ENCODE measurements at regions not wholly inside any gene's neighbourhood (a gene's known extent, or its start where the extent isn't known, plus 50 kb on each side); places are given as distances from the start of the nearest gene placed in this dataset.
"Not testable (repeated sequence)": the region's sequence is repeated elsewhere in the genome, so short reads cannot be mapped to it uniquely, and the experiment has no call there.

DNA sequence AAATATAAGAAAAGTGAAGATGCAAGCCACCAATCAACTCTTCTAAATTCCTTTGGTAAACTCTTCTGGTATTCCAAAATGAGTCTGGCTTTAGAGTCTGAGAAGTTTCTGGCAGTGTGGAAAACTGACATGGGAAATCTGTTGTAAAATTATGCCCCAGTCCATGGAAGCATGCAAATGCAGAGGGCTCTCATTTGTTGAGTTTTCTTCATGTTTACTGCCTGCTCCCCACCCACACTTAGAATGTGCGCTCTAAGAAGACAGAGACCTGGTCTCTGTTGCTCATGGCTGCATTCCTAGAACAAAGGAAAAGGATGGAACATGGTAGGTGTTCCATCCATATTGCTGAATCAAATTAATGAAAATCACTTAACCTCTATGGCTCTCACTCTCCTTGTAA lies 411.8 kb upstream of the PDZRN3 start:
- DNase-seq, result no peak

DNA sequence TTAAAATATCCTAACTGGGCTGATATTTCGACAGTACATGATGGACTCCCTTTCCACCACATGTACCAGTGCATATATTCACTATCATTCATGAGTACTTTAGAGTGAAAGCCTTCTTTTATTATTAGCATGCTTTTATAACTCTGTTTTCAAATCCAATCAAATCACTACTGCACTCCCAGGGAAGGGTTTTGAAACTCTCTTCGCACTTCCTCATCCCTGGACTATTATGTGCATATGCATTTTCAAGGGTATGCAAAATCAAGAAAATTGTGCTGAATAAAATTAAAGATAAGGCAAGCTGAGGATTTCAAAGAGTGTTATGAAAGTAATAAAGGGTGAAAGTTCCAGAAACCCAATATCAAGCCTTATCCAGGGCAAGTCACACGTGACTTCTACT lies 411.4 kb upstream of the PDZRN3 start:
- no peak for DNase-seq

DNA sequence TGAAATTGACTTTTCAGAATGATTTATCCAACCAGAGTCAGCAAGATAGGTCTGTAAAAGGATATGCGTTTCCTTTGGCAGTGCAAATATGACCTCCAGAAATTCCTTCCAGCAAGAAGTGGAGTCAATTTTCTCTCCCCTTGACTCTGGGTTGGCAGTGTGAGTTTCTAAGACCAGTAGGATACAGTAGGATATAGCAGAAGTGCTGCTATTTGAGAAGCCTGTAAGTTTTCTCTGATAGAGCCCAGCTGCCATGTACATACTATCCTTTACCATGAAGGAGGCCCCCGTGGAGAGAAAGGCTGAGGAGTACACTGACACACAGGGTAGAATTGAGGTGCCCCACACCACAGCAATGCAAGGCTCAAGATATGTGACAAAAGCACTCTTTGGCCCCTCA lies 409.1 kb upstream of the PDZRN3 start:
- no peak for DNase-seq

DNA sequence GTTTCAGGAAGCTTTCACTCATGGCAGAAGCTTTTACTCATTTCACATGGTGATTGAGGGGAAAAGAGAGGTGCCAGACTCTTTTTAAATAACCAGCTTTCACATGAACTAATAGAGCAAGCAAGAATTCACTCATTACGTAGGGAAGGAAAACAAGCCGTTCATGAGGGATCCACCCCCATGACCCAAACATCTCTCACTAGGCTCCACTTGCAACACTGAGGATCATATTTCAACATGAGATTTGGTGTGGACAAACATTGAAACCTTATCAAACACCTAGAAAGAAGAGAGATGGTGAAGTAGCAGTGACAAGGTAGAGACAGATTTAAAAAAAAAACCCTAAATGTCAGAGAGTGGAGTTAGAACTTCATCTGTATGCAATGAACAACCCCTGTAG lies 408.6 kb upstream of the PDZRN3 start:
- no peak for DNase-seq

DNA sequence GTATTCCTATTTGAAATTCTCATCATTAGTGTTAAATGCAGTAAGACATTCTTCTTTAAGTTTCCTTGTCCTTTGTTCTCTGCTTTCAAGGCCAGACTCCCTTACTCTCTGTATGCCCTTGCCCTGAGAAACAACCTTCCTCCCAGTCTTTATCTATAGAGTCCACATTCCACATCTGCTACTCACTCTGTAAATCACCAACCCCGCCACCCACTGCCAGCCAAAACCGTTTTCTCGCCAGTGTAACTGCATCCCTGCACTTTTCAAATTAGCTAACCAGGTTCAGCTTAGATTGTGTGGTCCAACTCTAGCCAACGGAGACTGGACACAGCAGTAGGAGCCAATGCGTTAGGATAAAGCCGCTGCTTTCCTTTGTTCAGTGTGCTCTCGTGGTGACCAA lies 402.4 kb upstream of the PDZRN3 start:
- no peak for DNase-seq

DNA sequence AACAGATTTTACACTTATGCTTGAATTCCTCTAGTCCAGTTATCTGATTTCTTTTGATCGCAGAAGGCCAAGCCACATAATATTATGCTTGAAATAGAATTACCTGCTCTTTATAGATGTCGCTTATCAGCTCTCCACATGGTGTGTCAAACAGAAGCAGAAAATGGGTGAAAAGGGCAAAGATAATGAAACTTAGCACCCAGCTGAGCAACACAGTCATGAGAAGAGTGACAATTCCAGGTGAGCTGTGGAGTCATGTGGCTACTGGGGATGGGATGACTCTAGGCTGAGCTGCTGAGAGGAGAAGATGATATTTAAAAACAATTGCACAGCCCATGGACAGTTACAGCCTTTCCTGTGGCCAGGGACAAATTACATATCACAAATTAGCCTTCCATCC lies 398.7 kb upstream of the PDZRN3 start:
- no peak for DNase-seq

DNA sequence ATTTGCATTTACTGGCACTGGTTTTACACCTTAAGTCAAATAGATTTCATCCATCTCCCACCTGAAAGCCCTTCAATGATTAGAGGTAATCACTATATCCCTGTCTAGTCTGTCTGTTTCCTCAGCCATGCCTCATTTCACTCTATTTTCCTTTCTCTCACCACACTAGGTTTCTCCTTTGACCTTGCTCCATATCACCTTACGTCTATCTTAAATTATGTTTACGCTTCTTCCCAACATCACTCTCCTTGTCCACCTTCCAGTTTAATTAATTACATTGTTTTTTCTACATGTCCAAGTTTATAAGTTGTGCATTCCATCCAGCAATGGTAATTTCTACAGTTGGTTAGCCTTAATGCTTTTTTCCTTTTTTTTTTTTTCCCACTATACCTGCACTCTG lies 396.7 kb upstream of the PDZRN3 start:
- DNase-seq, result no peak

DNA sequence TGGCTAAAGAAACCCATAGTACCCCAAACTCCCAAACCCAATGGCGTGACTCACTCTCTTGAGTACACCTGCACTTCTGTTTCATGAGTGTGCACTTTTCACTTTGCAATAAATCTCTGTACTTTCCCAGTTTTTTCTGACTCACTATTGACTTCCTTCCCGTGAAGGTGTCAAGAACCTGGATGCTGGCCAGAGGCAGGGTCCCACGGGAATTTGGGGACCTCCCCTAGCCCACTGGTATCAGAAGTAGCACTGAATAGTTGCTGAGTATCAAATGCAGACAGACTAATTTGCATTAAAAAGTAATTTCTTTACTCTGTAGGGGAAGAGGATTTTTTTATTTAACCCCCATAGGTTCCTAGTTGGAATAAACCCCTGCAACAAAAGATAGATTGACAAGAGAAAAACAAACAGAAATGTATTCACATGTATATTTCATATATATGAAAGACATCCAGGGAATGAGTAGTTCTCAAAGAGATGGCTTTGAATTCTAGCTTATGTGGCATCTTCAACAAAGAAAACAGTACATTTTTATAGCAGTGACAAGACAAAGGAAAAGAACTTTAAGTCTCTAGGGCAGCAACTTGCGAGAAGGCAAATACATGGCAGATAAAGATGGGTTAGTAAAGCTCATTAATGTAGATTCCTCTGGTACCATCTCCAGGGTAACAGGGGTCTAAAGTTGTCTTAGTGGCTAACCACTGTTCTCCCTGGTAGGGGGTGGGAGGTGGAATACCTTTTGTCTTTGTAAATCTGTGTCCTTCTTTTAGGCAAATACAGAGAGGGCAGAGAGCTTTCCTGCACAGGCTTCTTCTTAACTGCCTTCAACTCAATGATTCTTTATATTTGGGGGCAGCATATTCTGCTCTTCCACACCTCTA lies 385.5 kb upstream of the PDZRN3 start:
- no peak for DNase-seq

DNA sequence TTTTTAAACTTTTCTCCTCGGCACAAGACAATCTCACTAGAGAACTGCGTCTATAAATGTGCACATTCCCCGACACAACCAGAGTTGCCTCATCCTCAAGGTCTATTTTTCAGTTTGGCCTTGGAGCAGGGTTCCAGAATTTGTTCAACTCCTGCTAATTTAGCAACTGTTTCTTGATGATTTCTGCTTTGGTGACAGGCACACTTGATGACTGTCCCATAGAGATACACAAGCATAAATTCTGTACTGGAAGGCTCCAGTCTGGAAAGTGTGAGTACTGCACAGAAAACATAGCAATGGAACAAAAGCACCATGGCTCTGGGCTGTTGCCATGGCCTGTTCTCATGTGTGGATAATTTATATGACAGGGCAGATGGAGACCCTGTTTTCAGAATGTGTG lies 379.6 kb upstream of the PDZRN3 start:
- DNase-seq, result no peak

DNA sequence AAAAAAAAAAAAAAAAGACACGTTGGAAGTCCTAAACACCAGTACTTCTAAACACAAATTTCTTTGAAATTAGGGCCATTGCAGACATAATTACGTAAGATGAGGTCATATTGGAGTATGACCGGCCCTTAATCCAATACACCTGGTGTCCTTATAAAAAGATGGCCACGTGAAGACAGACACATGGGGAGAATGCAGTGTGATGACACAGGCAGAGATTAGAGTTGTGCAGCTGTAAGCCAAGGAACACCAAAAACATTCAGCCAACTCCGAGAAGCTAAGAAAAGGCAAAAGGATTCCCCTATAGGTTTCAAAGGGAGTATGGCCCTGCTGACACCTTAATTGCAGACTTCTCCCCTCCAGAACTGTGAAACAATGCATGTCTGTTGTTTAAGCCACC lies 379.0 kb upstream of the PDZRN3 start:
- DNase-seq, result no peak

DNA sequence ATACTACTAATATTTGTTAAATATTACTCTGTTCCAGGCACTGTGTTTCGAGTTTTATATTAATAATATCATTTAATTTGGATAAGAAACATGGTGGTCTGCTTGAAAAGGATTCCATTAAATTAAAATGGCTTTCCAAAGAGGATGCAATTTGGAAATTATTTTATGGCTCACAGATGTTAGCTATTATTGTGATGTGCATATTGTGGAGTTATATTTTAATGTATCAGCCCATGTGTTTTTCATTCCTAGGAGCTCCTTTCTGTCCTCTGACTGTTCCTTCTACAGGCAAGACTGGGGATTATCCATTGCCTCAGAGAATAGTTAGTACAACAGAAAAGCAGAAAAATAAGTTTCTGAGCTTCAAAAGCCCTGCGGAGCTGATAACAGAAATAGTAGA lies 376.7 kb upstream of the PDZRN3 start:
- DNase-seq, result no peak

DNA sequence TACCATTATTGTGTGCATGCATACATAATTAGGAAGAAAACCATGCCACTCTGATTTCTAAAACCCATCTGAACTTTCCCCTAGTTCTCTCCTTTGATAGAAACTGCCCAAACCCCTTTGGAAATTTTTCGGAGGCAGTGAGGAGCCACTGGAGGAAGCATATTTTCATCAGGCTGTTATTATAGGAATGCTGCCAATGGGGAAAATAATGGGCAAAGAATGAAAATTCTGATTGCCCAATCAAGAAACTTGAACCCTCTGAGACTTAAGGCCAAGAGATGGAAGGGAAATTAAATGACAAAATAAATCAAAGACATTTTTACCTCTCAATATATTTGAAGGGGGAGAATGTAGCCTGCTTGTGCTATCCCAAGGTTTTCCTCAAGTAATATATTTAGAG lies 376.0 kb upstream of the PDZRN3 start:
- DNase-seq, result no peak

DNA sequence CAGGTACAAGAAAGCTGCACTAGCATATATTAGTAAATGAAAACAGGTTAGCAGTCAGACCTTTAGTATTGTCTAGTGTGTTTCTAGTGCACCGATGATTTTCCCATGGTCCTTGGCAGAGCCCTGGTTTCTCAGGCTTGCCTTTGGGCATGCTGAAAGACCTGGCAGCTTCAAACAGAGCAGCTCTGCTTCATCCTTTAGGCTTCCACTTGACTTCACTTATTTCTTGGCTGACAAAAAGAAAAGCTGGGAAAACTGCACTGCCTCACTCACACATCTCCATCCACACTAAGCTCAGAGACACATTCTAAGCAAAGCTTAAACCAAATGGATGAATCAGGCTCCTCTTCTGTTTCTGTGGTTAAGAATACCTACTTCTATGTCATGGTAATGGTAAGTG lies 374.8 kb upstream of the PDZRN3 start:
- DNase-seq, result no peak

DNA sequence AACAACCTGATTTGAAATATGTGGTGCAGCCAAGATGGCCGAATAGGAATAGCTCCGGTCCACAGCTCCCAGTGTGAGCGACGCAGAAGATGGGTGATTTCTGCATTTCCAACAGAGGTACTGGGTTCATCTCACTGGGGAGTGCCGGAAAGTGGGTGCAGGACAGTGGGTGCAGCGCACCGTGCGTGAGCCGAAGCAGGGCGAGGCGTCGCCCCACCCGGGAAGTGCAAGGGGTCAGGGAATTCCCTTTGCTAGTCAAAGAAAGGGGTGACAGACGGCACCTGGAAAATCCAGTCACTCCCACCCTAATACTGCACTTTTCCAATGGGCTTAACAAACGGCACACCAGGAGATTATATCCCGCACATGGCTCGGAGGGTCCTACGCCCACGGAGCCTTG lies 365.9 kb upstream of the PDZRN3 start:
- DNase-seq, result not testable (repeated sequence)

DNA sequence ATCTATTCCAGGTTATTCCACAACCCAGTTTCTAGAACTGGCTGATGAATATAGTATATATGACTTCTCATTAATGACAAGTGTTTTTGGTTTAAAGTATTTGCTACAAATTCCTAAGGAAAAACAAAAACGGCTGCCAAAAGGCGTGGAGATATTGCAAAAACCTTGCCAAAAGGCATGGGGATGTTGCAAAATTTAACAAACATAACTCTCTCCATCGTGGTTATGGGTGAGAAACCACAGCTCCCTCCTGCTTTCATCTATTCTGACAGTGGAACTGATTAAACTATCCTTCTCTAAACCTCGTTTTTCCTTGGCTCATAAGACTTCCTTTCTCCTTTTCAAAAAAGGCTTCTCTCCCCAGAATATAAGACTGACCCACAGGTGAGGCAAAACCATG lies 342.0 kb upstream of the PDZRN3 start:
- no peak for DNase-seq

DNA sequence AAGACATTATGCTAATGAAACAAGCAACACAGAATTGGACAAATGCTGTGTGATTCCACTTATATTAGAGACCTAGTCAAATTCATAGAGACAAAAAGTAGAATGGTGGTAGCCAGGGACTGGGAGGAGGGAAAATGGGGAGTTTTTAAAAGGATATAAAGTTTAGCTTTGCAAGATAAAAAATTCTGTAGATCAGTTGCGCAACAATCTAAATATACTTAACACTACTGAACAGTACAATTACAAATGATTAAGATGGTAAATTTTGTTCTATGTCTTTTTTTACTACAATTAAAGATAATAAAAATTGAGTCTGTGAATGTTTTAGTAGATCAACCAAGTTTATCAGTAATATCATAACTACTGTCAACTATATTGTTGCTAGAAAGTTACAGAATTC lies 340.1 kb upstream of the PDZRN3 start:
- DNase-seq, result no peak

DNA sequence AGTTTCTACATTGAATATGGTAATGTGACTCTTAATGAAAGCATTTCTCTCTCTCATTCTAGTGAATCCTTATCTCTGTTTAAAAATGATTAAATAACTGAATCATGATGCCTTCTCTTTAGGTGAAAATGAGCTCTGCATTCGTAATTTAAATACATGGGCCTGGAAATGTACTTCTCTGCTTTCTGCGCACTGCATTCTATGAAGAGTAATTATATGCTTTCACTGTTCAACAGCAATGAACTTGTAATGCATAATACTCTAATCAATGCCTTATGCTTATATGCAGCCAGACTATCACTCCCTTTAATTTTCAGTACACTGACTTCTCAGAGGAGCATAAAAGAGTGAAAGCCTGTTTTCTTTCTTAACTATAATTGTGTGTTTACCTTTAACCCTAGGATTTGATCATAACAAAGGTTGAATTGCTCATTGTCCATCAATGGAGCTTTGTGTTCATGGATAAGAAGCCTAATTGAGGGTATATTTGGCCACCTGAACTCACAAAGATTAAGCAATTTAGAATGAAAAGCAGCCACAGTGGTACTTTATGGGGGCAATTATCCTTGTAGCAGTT lies 330.8 kb upstream of the PDZRN3 start:
- DNase-seq, result no peak

DNA sequence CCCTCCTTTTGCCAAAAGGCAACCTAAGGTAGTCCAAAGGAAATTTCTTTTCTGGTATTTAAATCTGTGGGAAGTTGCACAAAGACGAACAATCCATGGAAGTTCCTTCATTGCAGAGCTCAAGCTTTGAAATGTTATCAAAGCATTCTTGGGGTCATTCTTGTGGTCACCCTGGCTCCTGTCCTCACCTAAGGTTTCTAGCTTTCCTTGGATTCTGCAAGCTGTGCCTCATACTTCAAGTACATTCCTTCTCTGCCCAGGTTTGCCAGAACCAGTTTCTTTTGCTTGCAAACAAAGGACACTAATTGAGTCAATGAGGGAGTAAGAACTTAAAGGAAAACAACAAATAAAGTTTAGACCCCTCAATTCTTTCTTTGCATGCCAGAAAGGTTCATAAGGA lies 329.8 kb upstream of the PDZRN3 start:
- no peak for DNase-seq

DNA sequence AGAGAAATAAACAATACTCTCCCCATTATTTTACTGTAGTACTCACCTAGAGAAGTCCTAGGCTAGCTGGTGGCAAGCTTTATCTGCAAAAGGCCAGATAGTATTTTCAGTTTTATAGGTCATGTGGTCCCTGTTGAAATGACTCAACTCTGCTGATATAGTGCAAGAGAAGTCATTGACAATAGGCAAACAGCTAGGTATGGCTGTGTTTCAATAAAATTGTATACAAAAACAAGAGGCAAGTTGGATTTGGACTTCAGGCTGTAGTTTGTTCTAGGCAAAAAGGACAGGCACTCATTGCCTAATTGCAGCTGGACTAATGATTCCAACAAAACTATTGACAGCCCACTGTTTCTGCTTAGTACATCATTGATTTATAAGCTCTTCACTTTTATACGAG lies 328.0 kb upstream of the PDZRN3 start:
- no peak for DNase-seq

DNA sequence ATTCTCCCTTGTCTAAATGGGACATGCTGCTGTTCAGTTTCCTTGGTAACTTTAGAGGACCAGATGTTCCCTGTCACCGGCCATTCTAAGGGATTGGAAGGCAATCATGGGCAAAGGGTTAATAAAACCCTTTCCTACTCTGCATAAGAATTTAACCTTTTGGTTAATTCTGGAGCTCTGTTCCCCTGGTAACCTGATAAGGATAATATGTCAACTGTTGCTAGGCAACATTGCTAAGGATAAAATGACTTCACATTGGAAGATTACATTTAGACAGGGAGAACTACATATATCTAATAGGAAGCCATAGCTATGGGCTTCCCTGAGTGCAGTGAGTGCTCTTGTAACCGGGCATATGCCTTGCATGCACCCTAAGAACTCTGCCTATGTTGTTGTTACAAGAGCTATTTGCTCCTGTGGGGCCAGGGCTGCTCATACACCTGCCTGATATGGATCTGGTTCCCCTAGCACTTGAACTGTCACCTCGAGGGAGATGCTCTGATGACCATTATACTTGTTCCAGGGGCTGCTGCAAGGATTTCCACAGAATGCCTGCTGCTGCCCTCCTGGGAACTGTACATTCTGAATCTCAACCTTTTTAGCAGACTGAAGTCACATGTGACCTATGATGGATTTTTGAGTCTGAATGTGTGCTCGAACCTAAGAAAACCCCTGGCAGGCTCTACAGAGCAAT lies 326.3 kb upstream of the PDZRN3 start:
- no peak for DNase-seq

DNA sequence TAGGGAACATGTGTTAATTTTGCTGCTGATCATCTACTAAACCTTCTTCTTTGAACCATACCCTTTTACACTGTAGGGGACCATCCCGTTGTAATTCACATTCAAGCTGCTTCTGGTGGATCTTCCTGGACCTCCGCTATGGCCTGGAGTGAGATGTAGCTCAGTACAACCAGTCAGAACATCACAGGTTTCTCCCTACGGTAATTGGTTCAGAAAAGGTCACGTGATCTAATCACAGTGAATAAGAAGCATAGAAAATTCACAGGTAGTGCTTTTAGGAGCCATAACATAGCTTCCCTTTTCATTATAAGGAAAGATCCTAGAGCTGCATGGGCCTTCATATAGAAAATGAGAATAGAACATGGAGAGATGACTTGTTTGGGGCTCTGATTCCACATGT lies 320.8 kb upstream of the PDZRN3 start:
- DNase-seq, result no peak

DNA sequence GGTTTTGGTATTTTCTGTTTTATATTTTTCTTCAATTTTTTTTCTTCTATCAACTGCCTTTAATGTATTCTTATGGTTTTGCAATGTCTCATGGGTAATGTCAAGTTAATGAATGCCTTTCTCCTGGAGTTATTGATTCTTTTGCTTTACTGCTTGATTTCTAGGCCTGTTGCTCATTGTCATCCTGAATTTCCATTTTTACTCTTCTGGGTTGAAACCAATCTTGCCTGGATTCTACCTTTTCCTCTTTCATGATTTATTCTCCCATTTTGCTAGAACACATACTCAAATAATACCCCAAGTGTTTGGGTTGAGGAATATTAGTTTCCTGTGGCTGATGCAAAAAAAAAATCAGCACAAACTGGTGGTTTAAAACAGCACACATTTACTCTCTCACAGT lies 315.2 kb upstream of the PDZRN3 start:
- no peak for DNase-seq

DNA sequence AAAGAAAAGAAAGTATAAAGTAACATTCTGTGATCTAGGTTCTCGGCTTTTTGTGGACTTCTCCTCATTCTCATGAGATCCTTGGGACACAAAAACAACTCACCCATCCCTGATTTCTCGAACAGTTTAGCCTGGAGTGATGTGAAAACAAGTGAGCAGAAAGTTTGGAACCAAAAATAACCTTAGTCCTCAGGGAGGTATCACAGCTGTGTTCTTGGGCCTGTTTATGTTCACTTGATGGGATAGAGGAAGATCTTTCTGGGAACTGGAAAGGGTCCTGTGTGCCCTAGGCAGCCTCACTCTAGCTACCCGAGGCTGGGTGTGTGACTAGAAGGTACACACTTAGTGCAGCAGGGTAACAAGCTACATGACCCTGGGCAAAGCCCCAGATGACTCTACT lies 308.8 kb upstream of the PDZRN3 start:
- DNase-seq, result no peak

DNA sequence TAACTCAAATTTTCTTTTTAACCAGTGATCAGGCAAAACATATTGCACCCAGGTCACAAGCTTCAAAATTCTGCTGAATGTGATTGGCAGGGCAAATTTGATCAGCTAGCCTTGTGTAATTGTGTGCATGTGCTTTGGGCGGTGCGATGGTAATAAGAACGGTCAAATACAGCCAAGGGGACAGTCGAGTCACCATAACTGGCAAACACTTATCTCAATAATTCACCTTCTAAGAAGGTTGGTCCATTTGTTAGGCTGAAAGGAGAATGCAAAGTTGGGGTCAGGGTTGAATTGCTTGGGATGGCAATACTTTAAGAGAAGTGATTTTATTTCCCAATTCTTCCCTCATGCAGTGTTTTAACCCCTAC lies 302.4 kb upstream of the PDZRN3 start:
- DNase-seq, result no peak
